ENCODE measurements at regions not wholly inside any gene's neighbourhood (a gene's known extent, or its start where the extent isn't known, plus 50 kb on each side); places are given as distances from the start of the nearest gene placed in this dataset.
A peak's percentile ranks its signal among the peaks of the same experiment; 100 is the strongest.

GRCh38 chr6:51265426-51265825, 446.8 kb downstream of the TFAP2B start:
- Histone ChIP-seq H3K4me3 (ENCODE audit: insufficient read depth, low read depth, low read length) (no peak overlapping the region), H4K20me1 (ENCODE audit: insufficient read depth, low read length) (no peaks in the 10 kb centered on the region), H3K27me3 (ENCODE audit: insufficient read depth, low read length) (no peaks in the 10 kb centered on the region), H3K9me3 (ENCODE audit: insufficient read depth, low read depth, low read length) (no peaks in the 10 kb centered on the region), H3K27ac (ENCODE audit: low read depth, low read length) (no peak overlapping the region), H3K36me3 (ENCODE audit: insufficient read depth, low read length) (no peaks in the 10 kb centered on the region), H3K9ac (ENCODE audit: low read length) (no peak overlapping the region), H3K4me2 (ENCODE audit: low read length) (no peak overlapping the region), H3K79me2 (ENCODE audit: insufficient read depth, low read length) (no peaks in the 10 kb centered on the region), H3K4me1 (ENCODE audit: insufficient read depth, low read length) (no peaks in the 10 kb centered on the region), H2AFZ (ENCODE audit: low read depth, low read length) (no peak overlapping the region)
- FAIRE-seq (no peak), DNase-seq (ENCODE audit: low read depth) (no peak)
- Mint-ChIP-seq H3K9me3 (ENCODE audit: unreplicated experiment) (no peaks in the 10 kb centered on the region), H3K4me3 (ENCODE audit: unreplicated experiment) (no peak overlapping the region), H3K36me3 (ENCODE audit: low read depth, unreplicated experiment) (no peaks in the 10 kb centered on the region), H3K4me1 (ENCODE audit: low read depth, unreplicated experiment) (no peaks in the 10 kb centered on the region), H3K27me3 (ENCODE audit: low read depth, unreplicated experiment) (no peaks in the 10 kb centered on the region), H3K27ac (ENCODE audit: unreplicated experiment) (no peak overlapping the region)
- TF ChIP-seq, protein P1, sequence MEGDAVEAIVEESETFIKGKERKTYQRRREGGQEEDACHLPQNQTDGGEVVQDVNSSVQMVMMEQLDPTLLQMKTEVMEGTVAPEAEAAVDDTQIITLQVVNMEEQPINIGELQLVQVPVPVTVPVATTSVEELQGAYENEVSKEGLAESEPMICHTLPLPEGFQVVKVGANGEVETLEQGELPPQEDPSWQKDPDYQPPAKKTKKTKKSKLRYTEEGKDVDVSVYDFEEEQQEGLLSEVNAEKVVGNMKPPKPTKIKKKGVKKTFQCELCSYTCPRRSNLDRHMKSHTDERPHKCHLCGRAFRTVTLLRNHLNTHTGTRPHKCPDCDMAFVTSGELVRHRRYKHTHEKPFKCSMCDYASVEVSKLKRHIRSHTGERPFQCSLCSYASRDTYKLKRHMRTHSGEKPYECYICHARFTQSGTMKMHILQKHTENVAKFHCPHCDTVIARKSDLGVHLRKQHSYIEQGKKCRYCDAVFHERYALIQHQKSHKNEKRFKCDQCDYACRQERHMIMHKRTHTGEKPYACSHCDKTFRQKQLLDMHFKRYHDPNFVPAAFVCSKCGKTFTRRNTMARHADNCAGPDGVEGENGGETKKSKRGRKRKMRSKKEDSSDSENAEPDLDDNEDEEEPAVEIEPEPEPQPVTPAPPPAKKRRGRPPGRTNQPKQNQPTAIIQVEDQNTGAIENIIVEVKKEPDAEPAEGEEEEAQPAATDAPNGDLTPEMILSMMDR (IDR thresholded peaks at IDR 0.05; ENCODE audit: insufficient read depth, low read depth, low read length), result no peak
- no peak for TF ChIP-seq EZH2 (IDR thresholded peaks at IDR 0.05; ENCODE audit: insufficient read depth, low read length)

- H3K9me3 Mint-ChIP-seq (ENCODE audit: unreplicated experiment), result no peaks in the 10 kb centered on the region
These were observed 447.9 kb downstream of the TFAP2B start for GRCh38 chr6:51266604-51267003.

GRCh38 chr6:51268666-51269065, 450.0 kb downstream of the TFAP2B start:
- H4K20me1 ChIP-seq (ENCODE audit: insufficient read depth, low read length), result no peaks in the 10 kb centered on the region
- H3K9ac ChIP-seq (ENCODE audit: low read length), result no peak overlapping the region
- H3K4me2 ChIP-seq (ENCODE audit: low read length), result no peak overlapping the region
- H3K27me3 ChIP-seq (ENCODE audit: insufficient read depth, low read length), result no peaks in the 10 kb centered on the region
- TF ChIP-seq, protein P1 (IDR thresholded peaks at IDR 0.05; ENCODE audit: insufficient read depth, low read depth, low read length), result no peak
- TF ChIP-seq EZH2 (IDR thresholded peaks at IDR 0.05; ENCODE audit: insufficient read depth, low read length), result no peak
- H3K79me2 ChIP-seq (ENCODE audit: insufficient read depth, low read length), result no peaks in the 10 kb centered on the region
- no peak overlapping the region for H3K4me3 ChIP-seq (ENCODE audit: insufficient read depth, low read depth, low read length)
- no peaks in the 10 kb centered on the region for H3K4me1 ChIP-seq (ENCODE audit: insufficient read depth, low read length)
- H2AFZ ChIP-seq (ENCODE audit: low read depth, low read length), result no peak overlapping the region
- no peaks in the 10 kb centered on the region for H3K9me3 ChIP-seq (ENCODE audit: insufficient read depth, low read depth, low read length)
- no peaks in the 10 kb centered on the region for H3K36me3 ChIP-seq (ENCODE audit: insufficient read depth, low read length)
- DNase-seq (ENCODE audit: low read depth), result no peak
- FAIRE-seq, result no peak
- Mint-ChIP-seq H3K27ac (ENCODE audit: unreplicated experiment) (no peak overlapping the region), H3K4me3 (ENCODE audit: unreplicated experiment) (no peak overlapping the region), H3K9me3 (ENCODE audit: unreplicated experiment) (no peaks in the 10 kb centered on the region), H3K27me3 (ENCODE audit: low read depth, unreplicated experiment) (no peaks in the 10 kb centered on the region), H3K4me1 (ENCODE audit: low read depth, unreplicated experiment) (no peaks in the 10 kb centered on the region), H3K36me3 (ENCODE audit: low read depth, unreplicated experiment) (no peaks in the 10 kb centered on the region)
- no peak overlapping the region for H3K27ac ChIP-seq (ENCODE audit: low read depth, low read length)

More at GRCh38 chr6:51266604-51267003, 447.9 kb downstream of the TFAP2B start:
- DNase-seq (ENCODE audit: low read depth) (peak; percentile 1), FAIRE-seq (no peak)
- Histone ChIP-seq H3K79me2 (ENCODE audit: insufficient read depth, low read length) (no peaks in the 10 kb centered on the region), H3K9ac (ENCODE audit: low read length) (no peak overlapping the region), H3K4me3 (ENCODE audit: insufficient read depth, low read depth, low read length) (no peak overlapping the region), H3K27ac (ENCODE audit: low read depth, low read length) (no peak overlapping the region), H4K20me1 (ENCODE audit: insufficient read depth, low read length) (no peaks in the 10 kb centered on the region), H3K4me2 (ENCODE audit: low read length) (no peak overlapping the region), H3K9me3 (ENCODE audit: insufficient read depth, low read depth, low read length) (no peaks in the 10 kb centered on the region), H2AFZ (ENCODE audit: low read depth, low read length) (no peak overlapping the region), H3K4me1 (ENCODE audit: insufficient read depth, low read length) (no peaks in the 10 kb centered on the region), H3K27me3 (ENCODE audit: insufficient read depth, low read length) (no peaks in the 10 kb centered on the region), H3K36me3 (ENCODE audit: insufficient read depth, low read length) (no peaks in the 10 kb centered on the region)
- Mint-ChIP-seq H3K4me3 (ENCODE audit: unreplicated experiment) (no peak overlapping the region), H3K27me3 (ENCODE audit: low read depth, unreplicated experiment) (no peaks in the 10 kb centered on the region), H3K27ac (ENCODE audit: unreplicated experiment) (no peak overlapping the region), H3K4me1 (ENCODE audit: low read depth, unreplicated experiment) (no peaks in the 10 kb centered on the region), H3K36me3 (ENCODE audit: low read depth, unreplicated experiment) (no peaks in the 10 kb centered on the region)
- TF ChIP-seq EZH2 (IDR thresholded peaks at IDR 0.05; ENCODE audit: insufficient read depth, low read length), result no peak
- TF ChIP-seq, protein P1 (IDR thresholded peaks at IDR 0.05; ENCODE audit: insufficient read depth, low read depth, low read length), result no peak
